Activated CD4-positive, alpha-beta T cell treated with anti-CD3 and anti-CD28 coated beads, Interleukin-2, amount 10 ng/mL, durations not matched to agents 7 days and 5 days (primary cell): ENCODE measurements at regions not wholly inside any gene's neighbourhood (a gene's known extent, or its start where the extent isn't known, plus 50 kb on each side); places are given as distances from the start of the nearest gene placed in this dataset.

Experiments used
- CTCF ChIA-PET: fragments of 350-600 bp; sonication (Branson Sonifier 250); formaldehyde crosslinking; loops from one replicate; lab custom pipeline; 2021; ENCODE audit warnings: antibody characterized with exemption; lab: Charles Lee
- POLR2A ChIA-PET: fragments of 350-600 bp; sonication (Branson Sonifier 250); formaldehyde crosslinking; loops from one replicate; lab custom pipeline; 2021; ENCODE audit warnings: antibody characterized with exemption; lab: Charles Lee
- DNase-seq: peaks from one replicate; pipeline ENCODE4 v3.0.0-alpha.2; 2020
- H3K27ac Mint-ChIP-seq: one replicate; pipeline ENCODE4 v1.8.0; 2021; ENCODE audit warnings: mild to moderate bottlenecking, moderate library complexity, mixed read lengths
- H3K27me3 Mint-ChIP-seq: one replicate; pipeline ENCODE4 v1.8.0; 2021; ENCODE audit warnings: mixed read lengths
- H3K36me3 Mint-ChIP-seq: one replicate; pipeline ENCODE4 v1.8.0; 2021; ENCODE audit warnings: low read depth, mixed read lengths
- H3K4me1 Mint-ChIP-seq: one replicate; pipeline ENCODE4 v1.8.0; 2021; ENCODE audit warnings: mixed read lengths
- H3K4me3 Mint-ChIP-seq: one replicate; pipeline ENCODE4 v1.8.0; 2021; ENCODE audit warnings: mild to moderate bottlenecking, moderate library complexity, mixed read lengths
- H3K9me3 Mint-ChIP-seq: one replicate; pipeline ENCODE4 v1.8.0; 2021; ENCODE audit warnings: mixed read lengths

DNA sequence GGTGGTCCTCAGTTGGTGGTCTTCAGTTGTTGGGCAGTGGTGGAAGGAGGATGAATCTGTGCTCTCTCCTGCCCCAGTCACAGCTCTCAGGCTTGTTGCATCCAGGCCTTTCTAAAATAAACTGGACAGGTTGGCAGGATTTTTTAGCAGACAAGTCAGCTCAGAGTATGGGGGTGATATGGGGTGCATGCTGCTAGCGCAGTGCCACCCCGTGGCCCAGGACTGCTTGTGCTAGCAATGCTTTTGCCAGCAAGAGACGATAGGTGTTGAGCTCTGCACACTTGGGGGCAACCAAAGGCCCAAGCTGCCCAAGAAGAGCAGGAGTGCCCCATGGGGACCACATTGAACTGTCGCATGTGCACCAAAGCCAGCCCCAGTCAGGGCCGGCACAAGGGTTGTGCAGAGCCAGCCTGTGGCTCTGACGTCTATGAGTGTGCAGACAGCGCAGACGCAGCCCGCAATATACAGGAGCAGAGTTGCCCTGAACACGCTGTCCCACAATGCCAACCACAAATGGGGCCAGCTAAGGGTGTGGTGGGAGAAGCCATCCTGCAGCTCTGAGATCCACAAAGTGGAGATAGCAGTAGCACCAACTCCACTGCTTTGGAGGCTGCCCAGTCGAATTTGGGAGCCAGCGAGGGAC is 49.8 kb upstream of the PDSS1 start:
- POLR2A ChIA-PET, result no interaction called here
- Mint-ChIP-seq H3K36me3 (no peaks in the 10 kb centered on the region), H3K4me1 (no peaks in the 10 kb centered on the region), H3K4me3 (no peak overlapping the region), H3K27me3 (peaks cover 6% of the 10 kb centered on the region), H3K27ac (no peak overlapping the region), H3K9me3 (no peaks in the 10 kb centered on the region)
- no peak for DNase-seq
- CTCF ChIA-PET, result no interaction called here
